DMS53 treated with DMSO at 0.1 percent for 48 hours (cell line): ENCODE measurements at regions not wholly inside any gene's neighbourhood (a gene's known extent, or its start where the extent isn't known, plus 50 kb on each side); places are given as distances from the start of the nearest gene placed in this dataset.
"Not testable (repeated sequence)": the region's sequence is repeated elsewhere in the genome, so short reads cannot be mapped to it uniquely, and the experiment has no call there.

Experiments used
- DNase-seq: peaks from one replicate; lab custom pipeline; 2025; ENCODE audit not compliant: unreplicated experiment; lab: John Stamatoyannopoulos, UW

DNA sequence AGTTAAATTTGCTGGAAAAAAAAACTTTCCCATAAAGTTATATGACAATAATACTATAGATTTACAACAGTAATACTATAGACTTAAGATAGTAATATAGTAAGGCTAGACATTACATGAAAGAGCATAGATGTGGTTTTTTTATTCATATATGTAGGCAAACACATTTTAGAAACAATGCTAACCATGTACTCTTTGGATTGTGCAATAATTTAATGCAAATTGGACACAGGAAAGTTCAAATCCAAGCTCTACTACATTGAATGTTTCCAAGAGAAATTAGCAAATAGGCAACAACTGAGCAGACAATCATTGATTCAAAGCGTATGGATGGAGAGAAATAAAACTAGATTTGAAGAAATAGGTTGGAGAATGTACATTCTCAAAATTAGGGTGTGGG lies 469.2 kb downstream of the CNTN3 start:
- DNase-seq, result no peak

DNA sequence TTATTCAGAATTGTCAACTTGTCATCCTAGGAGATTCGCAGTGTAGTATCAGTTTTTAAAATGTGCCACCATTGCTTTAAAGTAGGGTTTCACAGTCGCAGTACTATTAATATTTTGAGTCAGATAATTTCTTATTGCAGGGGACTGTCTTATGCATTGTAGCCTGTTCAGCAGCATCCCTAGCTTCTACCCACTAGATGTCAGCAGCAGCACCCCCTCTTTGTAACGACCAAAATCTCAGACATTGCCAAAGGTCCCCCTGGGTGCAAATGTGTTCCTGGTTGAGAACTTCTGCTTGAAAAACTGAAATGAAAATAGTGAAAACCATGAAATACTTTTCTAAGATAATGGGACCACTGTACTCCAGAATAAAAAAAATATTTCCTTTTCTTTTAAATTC lies 474.8 kb downstream of the CNTN3 start:
- no peak for DNase-seq

DNA sequence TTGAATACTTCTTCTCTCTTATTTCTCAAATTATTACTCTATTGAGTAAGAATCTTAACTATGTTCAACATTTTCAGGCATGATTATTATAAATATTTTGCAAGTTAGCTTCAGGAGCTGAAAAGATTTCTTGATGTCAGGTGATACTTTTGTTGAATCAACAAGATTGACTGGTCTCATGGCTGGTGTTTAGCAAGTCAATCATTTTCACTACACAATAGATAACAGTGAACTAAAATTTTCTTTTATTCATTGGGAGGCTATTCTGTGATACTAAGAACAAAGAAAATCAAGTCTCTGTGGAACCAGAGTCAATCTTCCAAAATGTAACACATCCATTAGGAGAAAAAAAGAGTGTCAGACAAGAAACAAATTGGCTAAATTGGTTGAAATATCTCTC lies 476.7 kb downstream of the CNTN3 start:
- no peak for DNase-seq

DNA sequence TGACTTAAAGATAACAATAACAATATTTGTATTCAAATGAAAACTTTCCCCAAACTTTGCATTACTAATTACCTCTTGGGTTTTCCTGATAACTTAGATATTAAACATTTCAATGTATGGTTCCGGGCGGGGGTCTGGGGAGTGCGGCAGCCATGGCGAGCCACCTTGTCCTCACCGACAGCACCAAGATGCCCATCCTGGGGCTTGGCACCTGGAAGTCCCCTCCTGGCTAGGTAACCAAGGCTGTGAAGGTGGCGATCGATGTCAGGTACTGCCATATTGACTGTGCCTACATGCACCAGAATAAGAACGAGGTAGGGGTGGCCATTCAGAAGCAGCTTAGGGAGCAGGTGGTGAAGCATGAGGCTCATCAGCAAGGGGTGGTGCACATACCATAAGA lies 478.7 kb downstream of the CNTN3 start:
- no peak for DNase-seq

DNA sequence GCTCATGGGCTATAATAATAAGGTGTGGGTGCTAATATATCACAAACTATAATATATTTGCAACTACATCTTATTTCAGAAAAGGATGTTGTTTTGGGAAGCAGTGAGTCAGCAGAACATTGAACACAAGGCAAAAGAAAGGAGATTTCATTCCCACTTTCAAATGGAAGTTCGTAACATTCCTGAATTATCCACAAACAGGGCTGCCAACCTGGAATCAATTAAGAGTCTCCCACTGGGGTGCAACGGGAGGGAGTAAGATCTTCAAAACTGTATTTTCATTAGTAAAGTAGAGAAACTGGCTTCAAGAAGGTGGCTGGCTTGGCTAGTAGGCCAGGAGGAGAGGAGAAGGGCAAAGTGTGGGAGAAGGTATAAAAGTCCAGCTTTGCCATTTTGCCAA lies 479.6 kb downstream of the CNTN3 start:
- DNase-seq, result no peak

DNA sequence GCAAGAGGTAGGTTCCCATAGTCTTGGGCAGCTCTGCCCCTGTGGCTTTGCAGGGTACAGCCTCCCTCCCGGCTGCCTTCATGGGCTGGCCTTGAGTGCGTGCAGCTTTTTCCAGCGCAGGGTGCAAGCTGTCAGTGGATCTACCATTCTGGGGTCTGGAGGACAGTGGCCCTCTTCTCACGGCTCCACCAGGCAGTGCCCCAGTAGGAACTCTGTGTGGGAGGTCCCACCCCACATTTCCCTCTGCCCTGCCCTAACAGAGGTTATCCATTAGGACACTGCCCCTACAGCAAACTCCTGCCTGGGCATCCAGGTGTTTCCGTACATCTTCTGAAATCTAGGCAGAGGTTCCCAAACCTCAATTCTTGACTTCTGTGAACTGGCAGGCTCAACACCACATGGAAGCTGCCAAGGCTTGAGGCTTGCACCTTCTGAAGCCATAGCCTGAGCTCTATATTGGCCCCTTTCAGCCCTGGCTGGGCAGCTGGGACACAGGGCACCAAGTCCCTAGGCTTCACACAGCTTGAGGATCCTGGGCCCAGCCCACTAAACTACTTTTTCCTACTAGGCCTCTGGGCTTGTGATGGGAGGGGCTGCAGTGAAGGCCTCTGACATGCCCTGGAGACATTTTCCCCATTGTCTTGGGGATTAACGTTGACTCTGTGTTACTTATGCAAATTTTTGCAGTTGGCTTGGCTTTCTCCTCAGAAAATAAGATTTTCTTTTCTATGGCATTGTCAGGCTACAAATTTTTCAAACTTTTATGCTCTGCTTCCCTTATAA lies 482.7 kb downstream of the CNTN3 start:
- DNase-seq, result not testable (repeated sequence)

DNA sequence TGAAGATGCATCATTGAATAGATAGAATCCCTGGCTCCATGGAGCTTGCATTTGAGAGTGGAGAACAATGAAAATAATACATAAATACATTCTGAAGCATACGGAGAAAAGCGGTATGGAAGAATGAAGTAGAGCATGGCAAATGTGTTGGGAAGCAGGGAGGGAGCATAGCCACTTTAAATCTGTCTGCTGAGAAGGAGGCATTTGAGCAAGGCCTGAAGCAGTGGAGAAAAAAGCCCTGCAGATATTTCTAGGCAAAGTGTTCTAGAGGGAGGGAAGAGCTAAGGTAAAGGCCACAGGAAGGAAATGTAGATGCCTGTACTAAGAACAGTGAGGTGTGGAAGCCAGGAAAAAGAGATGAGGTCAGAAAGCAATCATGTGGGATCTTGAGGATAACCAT lies 484.8 kb downstream of the CNTN3 start:
- no peak for DNase-seq

DNA sequence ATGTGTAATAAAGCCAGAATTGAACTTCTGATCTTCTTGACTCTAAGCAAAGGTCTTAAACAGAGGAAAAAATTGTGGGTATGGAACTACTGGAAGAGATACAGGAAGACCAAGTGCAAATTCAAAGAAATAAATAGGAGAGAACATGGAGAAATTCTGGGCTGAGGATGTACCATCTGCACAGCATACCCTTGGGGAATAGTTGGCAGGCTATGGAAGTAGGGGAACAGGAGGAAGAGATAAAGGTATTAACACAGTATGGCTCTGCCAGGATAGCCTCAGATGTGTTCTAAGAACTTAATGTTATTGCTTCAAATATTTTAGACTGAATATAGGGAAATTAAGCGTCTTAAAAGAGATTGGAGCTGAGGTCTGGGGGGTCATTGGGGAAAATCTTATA lies 485.4 kb downstream of the CNTN3 start:
- no peak for DNase-seq

DNA sequence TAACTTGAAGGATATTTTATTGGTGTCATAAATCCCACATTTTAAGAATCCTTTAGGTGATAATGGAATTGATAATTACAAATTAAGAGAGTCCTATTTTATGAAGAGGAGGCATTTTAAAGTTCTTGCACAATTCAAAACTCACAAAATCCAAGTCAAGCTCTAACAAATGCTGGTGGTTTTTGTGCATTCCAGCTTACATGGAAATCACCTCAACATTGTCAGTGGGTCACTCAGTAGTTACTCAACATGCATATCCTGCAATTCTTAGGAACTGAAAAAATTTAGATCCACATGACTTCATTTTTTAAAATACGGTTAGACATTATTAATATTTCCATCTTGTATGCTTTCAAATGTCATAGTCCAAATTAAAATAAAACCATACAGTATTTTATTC lies 487.2 kb downstream of the CNTN3 start:
- DNase-seq, result no peak

DNA sequence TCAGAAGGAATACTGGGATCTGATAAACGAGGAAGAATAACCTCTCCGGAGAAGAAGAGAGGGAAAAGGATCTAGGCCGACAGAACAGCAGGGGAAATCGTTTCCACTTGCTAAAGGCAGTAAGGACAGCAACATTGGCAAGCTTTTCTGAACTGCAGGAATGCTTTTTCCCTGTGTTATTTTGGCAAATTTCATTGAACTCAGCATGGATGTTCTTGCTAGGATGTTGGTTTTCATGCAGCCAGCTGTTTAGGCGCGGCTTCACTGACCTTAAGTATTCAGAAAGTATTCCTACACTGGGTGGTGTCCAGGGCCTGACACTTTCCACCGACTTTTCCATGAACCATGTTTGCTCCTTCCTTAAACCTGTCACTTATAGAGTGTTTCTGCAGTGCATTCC lies 489.7 kb downstream of the CNTN3 start:
- no peak for DNase-seq

DNA sequence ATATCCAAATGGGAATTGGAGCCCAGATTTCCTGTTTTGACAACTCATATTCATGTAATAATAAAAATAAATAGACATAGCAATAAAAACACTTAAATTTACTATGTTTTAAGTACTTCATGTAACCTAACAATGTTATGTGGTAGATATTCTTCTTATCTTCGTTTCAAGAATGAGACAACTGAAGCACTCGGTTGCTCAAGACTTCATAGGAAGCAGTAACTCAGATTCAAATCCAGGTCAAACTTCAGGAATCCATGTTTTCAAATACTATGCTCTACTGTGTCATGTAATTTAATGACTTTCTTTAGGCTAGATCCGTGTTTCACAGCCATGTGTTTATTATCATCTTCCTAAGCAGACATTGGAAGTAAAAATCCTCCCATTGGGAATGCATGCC lies 492.2 kb downstream of the CNTN3 start:
- no peak for DNase-seq

DNA sequence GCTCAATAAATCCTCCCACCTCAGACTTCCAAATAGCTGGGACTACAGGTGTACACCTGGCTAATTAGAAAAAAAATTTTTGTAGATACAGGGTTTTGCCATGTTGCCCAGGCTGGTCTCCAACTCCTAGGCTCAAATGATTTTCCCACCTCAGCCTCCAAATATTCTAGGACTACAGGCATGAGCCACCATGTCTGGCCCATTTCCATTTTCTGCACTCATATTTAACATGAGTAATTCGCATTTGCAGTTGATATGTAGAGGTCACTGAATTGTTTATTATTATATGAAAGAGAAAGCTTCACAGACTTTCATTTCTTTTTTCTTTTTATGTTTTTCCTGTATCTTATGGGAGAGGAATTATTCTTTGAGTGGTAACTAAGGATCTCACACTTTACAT lies 492.7 kb downstream of the CNTN3 start:
- DNase-seq, result no peak

DNA sequence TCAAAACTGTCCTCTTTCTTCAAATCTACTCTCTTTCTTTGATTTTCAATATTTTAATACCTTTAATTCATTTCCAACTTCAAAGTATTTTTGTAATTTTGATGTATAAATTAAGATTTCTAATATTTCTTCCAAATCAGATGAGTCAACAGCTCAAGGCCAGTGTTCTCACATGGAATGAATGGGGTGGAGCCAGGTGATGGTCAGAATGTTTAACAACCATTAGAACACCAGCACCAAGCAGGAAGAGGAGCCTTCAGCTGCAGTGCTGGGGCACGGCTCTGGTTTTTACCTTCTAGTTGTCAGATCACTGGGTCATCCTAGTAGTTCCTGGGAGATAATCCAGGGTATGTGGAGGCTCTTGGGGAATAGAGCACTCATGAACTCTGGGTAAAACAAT lies 494.5 kb upstream of the PDZRN3 start:
- no peak for DNase-seq

DNA sequence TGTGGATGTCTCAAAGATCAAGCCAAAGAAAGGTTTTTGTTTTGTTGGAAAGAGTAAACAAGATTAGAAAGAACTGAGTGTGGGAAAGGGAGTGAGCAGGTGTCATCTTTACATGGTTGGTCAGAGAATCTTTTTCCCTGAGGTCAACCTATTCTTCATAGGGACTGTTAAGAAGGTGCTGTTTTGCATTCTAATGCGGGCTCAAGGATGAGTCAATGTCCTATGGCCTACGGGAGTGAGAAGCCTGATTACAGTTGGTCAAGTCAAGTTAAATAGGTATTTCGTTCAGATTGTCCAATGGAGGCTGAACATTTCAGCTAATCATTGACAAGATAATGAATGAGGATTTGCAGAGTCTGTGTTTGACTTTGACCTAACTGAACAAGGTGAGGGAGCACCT lies 491.2 kb upstream of the PDZRN3 start:
- DNase-seq, result no peak

DNA sequence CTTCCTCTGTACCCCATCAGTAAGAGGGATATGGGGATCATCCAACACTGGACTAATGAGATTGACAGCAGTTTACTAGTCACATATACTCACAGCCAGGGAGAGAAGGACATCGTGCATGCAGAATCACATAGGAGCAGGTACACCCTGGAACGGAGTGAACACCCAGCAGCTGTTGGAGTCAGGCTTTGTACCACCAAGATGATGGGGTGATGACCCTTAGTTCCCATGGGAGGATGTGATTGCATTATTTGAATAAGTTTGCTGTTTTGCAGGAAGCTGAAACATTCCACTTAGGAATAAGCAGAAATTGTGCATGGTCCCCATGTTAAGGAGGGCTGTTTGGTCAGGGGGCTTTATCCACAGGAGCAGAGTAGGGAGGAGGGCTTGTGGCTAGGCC lies 482.7 kb upstream of the PDZRN3 start:
- no peak for DNase-seq

DNA sequence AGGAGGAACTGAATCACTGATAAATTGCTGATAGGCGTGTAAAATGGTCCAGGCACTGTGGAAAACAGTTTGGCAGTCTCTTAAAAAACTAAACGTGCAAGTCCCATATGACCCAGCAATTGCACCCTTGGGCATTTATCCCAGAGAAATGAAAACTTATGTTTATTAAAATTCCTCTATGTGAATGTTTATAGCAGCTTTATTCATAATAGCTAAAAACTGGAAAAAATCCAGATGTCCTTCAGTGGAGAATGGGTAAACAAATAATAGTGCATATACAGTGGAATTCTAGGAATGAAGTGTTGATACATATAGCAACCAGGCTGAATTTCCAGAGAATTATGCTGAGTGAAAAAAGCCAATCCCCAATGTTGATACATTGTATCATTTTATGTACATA lies 482.2 kb upstream of the PDZRN3 start:
- DNase-seq, result no peak

DNA sequence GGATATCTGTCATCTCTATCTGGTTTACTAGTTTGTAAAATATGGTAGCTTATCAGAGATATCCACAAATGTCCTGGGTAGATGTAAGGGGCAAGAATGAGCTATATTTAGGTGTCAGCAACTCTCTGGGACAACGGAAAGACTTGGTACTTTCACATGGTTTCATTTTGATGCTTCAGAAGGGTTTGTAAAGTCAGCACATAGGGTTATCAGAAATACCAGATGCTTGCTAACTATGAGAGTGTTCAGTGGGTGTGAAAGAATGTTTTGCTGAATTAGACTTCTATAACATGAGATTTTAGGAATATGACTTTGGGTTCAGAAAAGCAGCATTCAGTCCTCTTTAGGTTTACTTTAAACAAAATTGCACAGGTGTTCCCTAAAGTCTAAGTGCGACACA lies 466.5 kb upstream of the PDZRN3 start:
- no peak for DNase-seq

DNA sequence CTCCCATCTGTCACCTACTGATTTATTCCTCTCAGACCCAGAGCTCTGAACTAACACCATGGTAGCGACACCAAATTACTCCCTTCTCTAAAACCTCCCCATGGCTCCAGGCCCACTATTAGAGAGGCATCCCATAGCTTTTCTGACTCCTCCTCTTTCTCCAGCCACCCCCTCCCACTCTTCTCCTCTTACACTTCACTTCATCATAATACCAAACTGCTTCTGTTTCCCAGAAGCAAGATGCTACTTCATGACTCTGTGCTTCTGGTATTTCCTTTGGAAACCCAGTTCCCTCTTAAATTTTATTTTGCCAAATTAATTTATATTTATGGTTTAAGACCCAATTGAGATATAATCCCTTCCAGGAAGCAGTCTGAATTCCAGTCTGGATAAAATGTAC lies 465.1 kb upstream of the PDZRN3 start:
- no peak for DNase-seq

DNA sequence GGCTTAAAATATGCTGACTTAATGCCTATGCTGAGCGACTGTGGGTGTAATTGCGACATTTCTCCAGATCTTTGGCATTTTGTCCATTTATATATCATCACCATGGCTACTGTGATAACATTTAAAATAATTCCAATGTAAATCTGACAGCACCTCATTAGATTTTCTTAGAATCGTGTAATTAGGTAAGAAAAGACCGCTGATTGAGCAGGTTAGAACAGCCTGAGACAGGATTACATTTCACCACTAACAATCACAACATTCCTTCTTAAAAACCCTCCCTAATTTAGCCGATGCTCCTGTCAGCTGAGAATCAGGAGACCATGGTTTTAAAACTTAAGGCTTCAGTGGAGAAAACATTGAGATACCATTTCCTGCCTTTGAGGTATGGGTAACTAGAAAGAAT lies 455.3 kb upstream of the PDZRN3 start:
- no peak for DNase-seq

DNA sequence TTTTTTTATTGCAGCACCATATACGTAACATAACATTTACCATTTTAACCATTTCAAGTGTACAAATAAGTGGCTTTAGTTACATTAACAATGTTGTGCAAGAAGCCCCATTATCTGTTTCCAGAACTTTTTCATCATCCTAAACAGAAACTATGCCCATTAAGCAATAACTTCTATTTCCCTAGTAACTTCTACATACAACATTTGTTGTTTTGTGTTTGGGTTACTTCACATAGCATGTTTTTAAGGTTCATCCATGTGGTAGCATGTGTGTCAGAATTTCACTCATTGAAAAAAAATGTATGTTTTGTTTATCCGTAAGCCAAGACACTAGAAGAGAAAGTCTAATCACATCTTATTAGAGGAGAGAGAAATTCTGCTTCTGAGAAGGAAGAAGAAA lies 450.5 kb upstream of the PDZRN3 start:
- DNase-seq, result no peak

DNA sequence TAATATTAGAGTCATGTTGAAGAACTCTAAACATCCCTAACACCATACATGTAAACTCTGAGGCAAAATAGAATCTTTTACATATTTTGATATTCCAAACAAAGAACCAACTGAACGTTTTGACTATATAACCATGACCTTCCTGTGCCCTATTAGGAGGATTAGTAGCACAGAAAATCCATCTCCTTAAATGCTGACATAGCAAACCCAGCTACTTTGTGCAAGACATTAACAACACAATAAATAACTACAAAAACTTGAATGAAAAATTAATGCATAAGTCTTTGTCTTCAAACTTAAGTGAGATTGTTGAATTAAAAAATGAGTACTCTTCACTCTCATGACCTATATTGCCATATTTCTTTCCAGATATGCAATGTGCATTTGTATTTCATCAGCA lies 450.0 kb upstream of the PDZRN3 start:
- DNase-seq, result no peak

DNA sequence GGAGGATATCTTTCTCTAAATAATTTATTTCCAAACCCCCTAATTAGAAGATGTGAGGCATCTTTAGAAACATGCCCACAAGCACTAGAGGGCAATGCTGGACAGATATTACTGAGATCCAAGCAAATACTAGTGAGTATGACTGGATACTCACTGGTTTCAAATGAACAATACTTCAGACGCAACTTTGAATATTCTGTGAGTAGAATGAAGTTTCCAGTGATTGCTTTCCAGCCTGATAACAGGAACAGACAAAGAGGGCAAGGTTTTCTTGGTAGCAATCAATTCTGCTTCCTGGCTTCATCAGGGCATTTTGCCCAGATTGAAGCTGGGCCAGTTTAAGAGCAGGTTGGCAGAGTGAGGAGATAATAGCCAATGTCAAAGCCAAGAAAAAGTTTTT lies 442.6 kb upstream of the PDZRN3 start:
- peak; percentile 1 for DNase-seq

DNA sequence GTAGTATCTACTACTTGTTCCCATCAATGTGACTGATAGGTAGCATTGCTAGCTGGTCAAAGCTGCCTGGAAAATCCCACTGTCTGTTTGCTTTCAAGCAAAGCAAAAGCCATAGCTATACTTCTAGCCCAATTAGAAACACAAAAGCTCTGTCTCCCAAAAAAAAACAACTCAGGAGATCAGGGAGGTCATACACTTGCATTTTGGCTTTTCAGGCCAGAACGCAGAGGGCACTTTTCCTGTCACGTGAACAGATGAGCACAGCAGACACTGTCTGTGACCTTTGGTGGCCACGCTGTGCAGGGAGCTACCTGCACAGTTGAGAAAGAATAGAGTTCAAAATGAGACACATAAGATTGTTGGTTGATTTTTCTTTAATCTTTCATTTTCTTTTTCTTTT lies 441.7 kb upstream of the PDZRN3 start:
- no peak for DNase-seq
